Astrocyte of the spinal cord (primary cell): ENCODE measurements at regions not wholly inside any gene's neighbourhood (a gene's known extent, or its start where the extent isn't known, plus 50 kb on each side); places are given as distances from the start of the nearest gene placed in this dataset.

Source experiments
- DNase-seq: peaks from one replicate; pipeline ENCODE4 v3.0.0; 2011; ENCODE audit warnings: low read depth, low spot score
- H3K4me3 ChIP-seq: 2 replicates; pipeline ENCODE4 v1.5.1; 2011; ENCODE audit warnings: low read depth, mild to moderate bottlenecking, low read length, moderate library complexity
- CTCF ChIP-seq: IDR thresholded peaks from 2 replicates; pipeline ENCODE4 v1.5.1; 2012; ENCODE audit warnings: low read depth, mild to moderate bottlenecking, low read length, inconsistent platforms
- in situ Hi-C: cut with HindIII; loops from 2 replicates; pipeline ENCODE4 v1.10.0; 2017; ENCODE audit warnings: low sequenced_read_pairs

- no peak overlapping the region for H3K4me3 ChIP-seq
- DNase-seq, result no peak
- in situ Hi-C loops, result no loop called here
- no peak for TF ChIP-seq CTCF
Measured at GRCh38 chr7:79673421-79673820, 220.0 kb upstream of the MAGI2 start.

GRCh38 chr7:79668292-79668691 is 214.8 kb upstream of the MAGI2 start:
- in situ Hi-C loops, result no loop called here

GRCh38 chr7:79666472-79666871 is 213.0 kb upstream of the MAGI2 start:
- in situ Hi-C loops, result no loop called here
- no peak for TF ChIP-seq CTCF
- no peak overlapping the region for H3K4me3 ChIP-seq
- DNase-seq, result no peak

More at GRCh38 chr7:79668292-79668691, 214.8 kb upstream of the MAGI2 start:
- no peak for DNase-seq
- no peak for TF ChIP-seq CTCF
- no peak overlapping the region for H3K4me3 ChIP-seq

GRCh38 chr7:79664884-79665676 is 211.6 kb upstream of the MAGI2 start:
- H3K4me3 ChIP-seq, result no peak overlapping the region
- in situ Hi-C loops, result no loop called here
- no peak for DNase-seq
- TF ChIP-seq CTCF, result no peak

- no peak for TF ChIP-seq CTCF
- no peak overlapping the region for H3K4me3 ChIP-seq
- no peak for DNase-seq
- in situ Hi-C loops, result no loop called here
Measured at GRCh38 chr7:79658304-79658703, 204.8 kb upstream of the MAGI2 start.

- DNase-seq, result no peak
- TF ChIP-seq CTCF, result no peak
- in situ Hi-C loops, result no loop called here
- H3K4me3 ChIP-seq, result no peak overlapping the region
Measured at GRCh38 chr7:79653136-79653631, 199.7 kb upstream of the MAGI2 start.
